GM12878 (cell line): ENCODE measurements at regions not wholly inside any gene's neighbourhood (a gene's known extent, or its start where the extent isn't known, plus 50 kb on each side); places are given as distances from the start of the nearest gene placed in this dataset.

Experiments
- ATAC-seq: fragments of 200-7000 bp; cut with Tn5 transposase; 3 replicates; pipeline ENCODE4 v1.9.1; 2020; ENCODE audit warnings: mild to moderate bottlenecking, moderate library complexity
- BruUV-seq: library from RNA; stranded (reverse); fragments of 400-500 nt; replicated peaks from 2 replicates; lab custom pipeline; 2021; lab: Mats Ljungman, UMichigan
- CTCF ChIA-PET: fragments of 300-600 bp; sonication (Branson Sonifier 250); formaldehyde crosslinking; extraction: SDS; loops from one replicate; lab custom pipeline; 2021; ENCODE audit warnings: inconsistent platforms; lab: Yijun Ruan, JAX
- POLR2A ChIA-PET: fragments of 350-600 bp; formaldehyde crosslinking; extraction: SDS; loops from one replicate; lab custom pipeline; 2021; ENCODE audit warnings: inconsistent platforms; lab: Charles Lee
- RAD21 ChIA-PET: fragments of 300-600 bp; sonication (Branson Sonifier 250); formaldehyde crosslinking; loops from one replicate; lab custom pipeline; 2023; ENCODE audit warnings: antibody characterized with exemption; ENCODE audit not compliant: unreplicated experiment; lab: Charles Lee
- SMC1A ChIA-PET: fragments of 300-600 bp; sonication (Branson Sonifier 250); formaldehyde crosslinking; loops from one replicate; lab custom pipeline; 2023; ENCODE audit not compliant: unreplicated experiment, uncharacterized antibody; lab: Charles Lee
- DNase-seq: peaks from one replicate; pipeline ENCODE4 v3.0.0-alpha.2; 2011; ENCODE audit warnings: low read depth, low spot score
- FAIRE-seq: peaks from 3 replicates; lab custom pipeline; 2011; peaks lifted over from hg19 to GRCh38; lab: Jason Lieb, UNC
- H2AFZ ChIP-seq: 2 replicates; pipeline ENCODE4 v1.6.0; 2011; ENCODE audit warnings: low read depth, low read length, control low read depth; ENCODE audit not compliant: control insufficient read depth
- H3K27ac ChIP-seq: 2 replicates; pipeline ENCODE4 v1.5.1; 2011; ENCODE audit warnings: control low read depth; ENCODE audit not compliant: control insufficient read depth, insufficient read depth
- H3K27me3 ChIP-seq, 2 experiments: replicated peaks in 1 of 2; 2 replicates each; pipeline versions ENCODE4 v1.6.0 to v1.6.1; 2011; ENCODE audit warnings: low read length in 1 of 2; ENCODE audit not compliant: control insufficient read depth in 2 of 2, insufficient read depth in 2 of 2
- H3K36me3 ChIP-seq, 2 experiments: 2 replicates each; pipeline ENCODE4 v1.5.1; 2011; ENCODE audit warnings: low read length in 1 of 2; ENCODE audit not compliant: control insufficient read depth in 2 of 2, insufficient read depth in 2 of 2
- H3K4me1 ChIP-seq: 2 replicates; pipeline ENCODE4 v1.6.1; 2011; ENCODE audit warnings: mild to moderate bottlenecking, low read length, moderate library complexity, mixed read lengths; ENCODE audit not compliant: control insufficient read depth, insufficient read depth
- H3K4me2 ChIP-seq: 2 replicates; pipeline ENCODE4 v1.6.0; 2011; ENCODE audit warnings: control low read depth; ENCODE audit not compliant: control insufficient read depth, insufficient read depth
- H3K4me3 ChIP-seq: fragments of 200-600 bp; sonication (generic); 2 replicates; pipeline ENCODE4 v1.5.1; 2016
- H3K79me2 ChIP-seq: 2 replicates; pipeline ENCODE4 v1.6.0; 2011; ENCODE audit warnings: low read length; ENCODE audit not compliant: control insufficient read depth, insufficient read depth
- H3K9ac ChIP-seq: 2 replicates; pipeline ENCODE4 v1.8.0; 2011; ENCODE audit warnings: low read length, control low read depth, mixed read lengths; ENCODE audit not compliant: control insufficient read depth, insufficient read depth
- H3K9me3 ChIP-seq: replicated peaks from 3 replicates; pipeline ENCODE4 v1.5.1; 2011; ENCODE audit warnings: mild to moderate bottlenecking, low read length; ENCODE audit not compliant: control insufficient read depth, insufficient read depth
- H4K20me1 ChIP-seq: 2 replicates; pipeline ENCODE4 v1.6.0; 2011; ENCODE audit not compliant: control insufficient read depth, insufficient read depth
- CEBPB ChIP-seq, 2 experiments: fragments of 150-350 bp in 1 of 2; IDR thresholded peaks; 2 replicates each; pipeline ENCODE4 v1.6.1; 2012 to 2014; ENCODE audit warnings: low read depth in 2 of 2, low read length in 2 of 2, borderline replicate concordance in 1 of 2, inconsistent platforms in 1 of 2
- CTCF ChIP-seq, 3 experiments: IDR thresholded peaks in 2 of 3; conservative IDR thresholded peaks in 1 of 3; 2 replicates each; pipeline ENCODE4 v1.5.1; 2011; ENCODE audit warnings: low read depth in 3 of 3, low read length in 3 of 3, mild to moderate bottlenecking in 3 of 3, control low read depth in 2 of 3, moderate library complexity in 2 of 3, inconsistent platforms in 1 of 3, mixed read lengths in 1 of 3; ENCODE audit not compliant: control insufficient read depth in 2 of 3, insufficient read depth in 1 of 3; ENCODE audit errors: extremely low read depth in 1 of 3
- E4F1 ChIP-seq: fragments of 450-650 bp; IDR thresholded peaks from 2 replicates; pipeline ENCODE4 v1.6.1; 2018; ENCODE audit warnings: borderline replicate concordance, mild to moderate bottlenecking; ENCODE audit not compliant: partially characterized antibody
- HDGF ChIP-seq: fragments of 450-650 bp; IDR thresholded peaks from 2 replicates; pipeline ENCODE4 v1.6.1; 2016; ENCODE audit warnings: antibody characterized with exemption
- IRF4 ChIP-seq: IDR thresholded peaks from 2 replicates; pipeline ENCODE4 v1.6.1; 2011; ENCODE audit warnings: low read depth, low read length
- POLR2AphosphoS2 ChIP-seq: IDR thresholded peaks from 2 replicates; pipeline ENCODE4 v1.6.1; 2011; ENCODE audit warnings: low read depth, mild to moderate bottlenecking, low read length, improper control_type of control experiment, moderate library complexity
- PRDM15 ChIP-seq: fragments of 450-650 bp; formaldehyde crosslinking; IDR thresholded peaks from 2 replicates; pipeline ENCODE4 v1.4.0; 2020; ENCODE audit warnings: mild to moderate bottlenecking, moderate library complexity
- RAD21 ChIP-seq: IDR thresholded peaks from 2 replicates; pipeline ENCODE4 v1.6.1; 2011; ENCODE audit warnings: mild to moderate bottlenecking, low read depth, low read length, moderate library complexity; ENCODE audit not compliant: insufficient read depth
- RBBP5 ChIP-seq: fragments of 200-600 bp; sonication (generic); conservative IDR thresholded peaks from 2 replicates; pipeline ENCODE4 v1.6.1; 2016
- SMARCA5 ChIP-seq: fragments of 450-650 bp; IDR thresholded peaks from 2 replicates; pipeline ENCODE4 v1.6.1; 2017; ENCODE audit warnings: mild to moderate bottlenecking
- SMC3 ChIP-seq: IDR thresholded peaks from 2 replicates; pipeline ENCODE4 v1.6.1; 2011; ENCODE audit warnings: low read length, improper control_type of control experiment, borderline replicate concordance
- ZBTB4 ChIP-seq: fragments of 450-650 bp; formaldehyde crosslinking; IDR thresholded peaks from 2 replicates; pipeline ENCODE4 v1.4.0; 2022; ENCODE audit warnings: mild to moderate bottlenecking, moderate library complexity
- WGBS: methylation state at CpG from one replicate; pipeline ENCODE4 v1.1.6; 2016; ENCODE audit warnings: low lambda C conversion rate; ENCODE audit not compliant: insufficient replicate concordance, insufficient coverage; ENCODE audit errors: missing lambda C conversion rate; 5-methylcytosine and 5-hydroxymethylcytosine counted together
- in situ Hi-C: fragments of 300-500 bp; cut with MboI; formaldehyde crosslinking; loops from 9 replicates; pipeline ENCODE4 v1.14.3; 2018; ENCODE audit warnings: mixed read lengths
- intact Hi-C: fragments of 100-400 bp; cut with micrococcal nuclease; formaldehyde crosslinking; loops from one replicate; pipeline ENCODE4 v1.14.2; 2022; ENCODE audit not compliant: unreplicated experiment

- WGBS, result 25% methylated on average over 6 of the region's 6 CpGs
- Histone ChIP-seq H3K4me3 (no peak overlapping the region), H3K79me2 (no peaks in the 10 kb centered on the region), H3K9ac (no peak overlapping the region), H3K36me3 (no peaks in the 10 kb centered on the region), H4K20me1 (no peaks in the 10 kb centered on the region), H3K9me3 (no peaks in the 10 kb centered on the region), H3K4me2 (no peak overlapping the region), H3K27me3 (no peaks in the 10 kb centered on the region), H2AFZ (no peak overlapping the region), H3K4me1 (no peaks in the 10 kb centered on the region), H3K27ac (no peak overlapping the region)
- POLR2A ChIA-PET, result no interaction called here
- FAIRE-seq (no peak), DNase-seq (no peak), ATAC-seq (peak; percentile 78)
- RAD21 ChIA-PET, result no interaction called here
- in situ Hi-C loops (no loop called here), intact Hi-C loops (loop anchor here (5.0 kb wide), 1 partner anchor 432 kb away; no protein-coding TSS in a partner anchor)
- SMC1A ChIA-PET, result no interaction called here
- no TSS peak for BruUV-seq
- CTCF ChIA-PET, result interaction anchor here (0.8 to 1.9 kb wide), 5 partner anchors 24 to 435 kb away, joined by 3 to 12 read pairs (median 5); no protein-coding TSS in a partner anchor
- TF ChIP-seq RBBP5 (no peak), CTCF (IDR thresholded peaks at IDR 0.05 in 2 of 3, conservative IDR thresholded peaks at IDR 0.05 in 1 of 3; ENCODE audit: control insufficient read depth in 2 of 3, extremely low read depth in 1 of 3, insufficient read depth in 1 of 3, low read depth in 3 of 3, low read length in 3 of 3) (peak; percentile 65 to 73 (median 70)), PRDM15 (CRISPR knock-in tag) (no peak), POLR2AphosphoS2 (no peak), E4F1 (no peak), IRF4 (no peak), RAD21 (peak; percentile 90), HDGF (no peak), SMARCA5 (no peak), CEBPB (IDR thresholded peaks at IDR 0.05; ENCODE audit: borderline replicate concordance in 1 of 2, low read depth in 2 of 2, low read length in 2 of 2) (no peak), SMC3 (peak; percentile 53; the same call in 1 of the 2 replicates), ZBTB4 (CRISPR knock-in tag) (no peak)
Observed at GRCh38 chr6:159608961-159609651, 83.9 kb downstream of the SOD2 start.
